OCI-LY7 (cell line): ENCODE measurements at regions not wholly inside any gene's neighbourhood (a gene's known extent, or its start where the extent isn't known, plus 50 kb on each side); places are given as distances from the start of the nearest gene placed in this dataset.

Source experiments
- CTCF ChIP-seq: fragments of 200-600 bp; sonication (generic); conservative IDR thresholded peaks from 2 replicates; pipeline ENCODE4 v1.5.1; 2014; ENCODE audit warnings: mild to moderate bottlenecking, antibody characterized with exemption, low read length, moderate library complexity, mixed read lengths
- EZH2phosphoT487 ChIP-seq: fragments of 200-600 bp; sonication (generic); IDR thresholded peaks from 2 replicates; pipeline ENCODE4 v1.6.1; 2018; ENCODE audit warnings: low read depth, borderline replicate concordance, mild to moderate bottlenecking, mixed run types, antibody characterized with exemption, low read length, moderate library complexity, mixed read lengths

- TF ChIP-seq CTCF: no peak
- no peak for TF ChIP-seq EZH2phosphoT487
These were observed 686.5 kb upstream of the COX7C start for GRCh38 chr5:85931220-85931619.
